Endodermal cell (in vitro differentiated cells): ENCODE measurements at regions not wholly inside any gene's neighbourhood (a gene's known extent, or its start where the extent isn't known, plus 50 kb on each side); places are given as distances from the start of the nearest gene placed in this dataset.

Experiments
- DNase-seq: peaks from one replicate; pipeline ENCODE4 v3.0.0-alpha.2; 2017
- H3K27ac ChIP-seq: 2 replicates; pipeline ENCODE4 v1.5.1; 2013; ENCODE audit warnings: mild to moderate bottlenecking, low read depth, low read length, moderate library complexity
- H3K27me3 ChIP-seq: 2 replicates; pipeline ENCODE4 v1.6.1; 2013; ENCODE audit warnings: mild to moderate bottlenecking, low read length, moderate library complexity; ENCODE audit not compliant: insufficient read depth, control insufficient read depth, poor library complexity, severe bottlenecking
- H3K36me3 ChIP-seq: 2 replicates; pipeline ENCODE4 v1.7.0; 2013; ENCODE audit warnings: mild to moderate bottlenecking, low read length, moderate library complexity; ENCODE audit not compliant: control insufficient read depth, insufficient read depth
- H3K4me1 ChIP-seq: one replicate; pipeline ENCODE4 v1.7.0; 2013; ENCODE audit warnings: low read length; ENCODE audit not compliant: control insufficient read depth, insufficient read depth
- H3K4me3 ChIP-seq: 2 replicates; pipeline ENCODE4 v1.5.1; 2013; ENCODE audit warnings: mild to moderate bottlenecking, low read length, moderate library complexity
- H3K9ac ChIP-seq: 2 replicates; pipeline ENCODE4 v1.6.1; 2013; ENCODE audit warnings: mild to moderate bottlenecking, low read length, moderate library complexity; ENCODE audit not compliant: poor library complexity, severe bottlenecking; ENCODE audit errors: extremely low read depth
- H3K9me3 ChIP-seq: 2 replicates; pipeline ENCODE4 v1.6.1; 2013; ENCODE audit warnings: mild to moderate bottlenecking, low read length, moderate library complexity; ENCODE audit not compliant: control insufficient read depth
- H3K27ac Mint-ChIP-seq: 2 replicates; pipeline ENCODE4 v1.8.0; 2020; ENCODE audit warnings: mixed read lengths
- H3K27me3 Mint-ChIP-seq: 2 replicates; pipeline ENCODE4 v1.8.0; 2021; ENCODE audit warnings: mild to moderate bottlenecking, mixed read lengths; ENCODE audit not compliant: insufficient read depth
- H3K36me3 Mint-ChIP-seq: 2 replicates; pipeline ENCODE4 v1.8.0; 2020; ENCODE audit warnings: low read depth, mixed read lengths
- H3K4me1 Mint-ChIP-seq: 2 replicates; pipeline ENCODE4 v1.8.0; 2020; ENCODE audit warnings: mixed read lengths
- H3K4me3 Mint-ChIP-seq: 2 replicates; pipeline ENCODE4 v1.8.0; 2020; ENCODE audit warnings: mild to moderate bottlenecking, moderate library complexity, mixed read lengths
- H3K9me3 Mint-ChIP-seq: 2 replicates; pipeline ENCODE4 v1.8.0; 2020; ENCODE audit warnings: mild to moderate bottlenecking, mixed read lengths
- WGBS, 2 experiments: methylation state at CpG; one replicate each; pipeline versions ENCODE4 v1.1.5 to v1.1.7; 2013; ENCODE audit warnings: missing lambda C conversion rate in 2 of 2, mixed read lengths in 1 of 2; ENCODE audit not compliant: insufficient coverage in 1 of 2, insufficient read length in 1 of 2; 5-methylcytosine and 5-hydroxymethylcytosine counted together
- TF ChIP-seq, protein P1 (sequence below): fragments of 200-600 bp; sonication (generic); conservative IDR thresholded peaks from 2 replicates; pipeline ENCODE4 v1.5.0; 2021; ENCODE audit warnings: antibody characterized with exemption, mild to moderate bottlenecking

DNA sequence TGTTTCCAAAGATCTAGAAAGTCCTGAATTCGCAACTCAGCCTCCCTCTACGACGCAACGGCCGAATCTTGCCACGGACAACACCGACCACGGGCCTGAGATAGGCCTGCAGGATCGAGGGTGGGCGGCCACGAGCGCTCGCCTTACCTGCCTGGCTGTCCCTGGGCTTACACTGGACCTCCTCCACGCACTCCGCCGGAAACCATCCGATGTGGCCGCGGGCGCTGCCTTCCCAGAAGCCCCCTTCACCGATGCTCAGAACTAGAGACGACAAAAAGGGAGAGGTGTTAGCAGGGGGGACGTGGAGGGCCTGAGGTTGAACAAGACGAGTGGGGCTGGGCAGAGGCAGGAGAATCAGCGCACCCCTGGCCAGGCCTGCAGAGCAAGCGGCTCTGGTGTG is 400.0 kb downstream of the CTTN start:
- Histone ChIP-seq H3K4me1 (no peaks in the 10 kb centered on the region), H3K9ac (no peak overlapping the region), H3K27ac (no peak overlapping the region), H3K27me3 (no peaks in the 10 kb centered on the region), H3K36me3 (no peaks in the 10 kb centered on the region), H3K4me3 (no peak overlapping the region), H3K9me3 (peaks cover 10% of the 10 kb centered on the region)
- H3K27ac Mint-ChIP-seq: no peak overlapping the region
- peaks cover 23% of the 10 kb centered on the region for H3K9me3 Mint-ChIP-seq
- H3K4me3 Mint-ChIP-seq: no peak overlapping the region
- no peak for DNase-seq
- 94 to 95% methylated on average over 18 to 26 of the region's 26 CpGs for WGBS, 2 experiments
- H3K27me3 Mint-ChIP-seq: no peaks in the 10 kb centered on the region
- TF ChIP-seq, protein P1, sequence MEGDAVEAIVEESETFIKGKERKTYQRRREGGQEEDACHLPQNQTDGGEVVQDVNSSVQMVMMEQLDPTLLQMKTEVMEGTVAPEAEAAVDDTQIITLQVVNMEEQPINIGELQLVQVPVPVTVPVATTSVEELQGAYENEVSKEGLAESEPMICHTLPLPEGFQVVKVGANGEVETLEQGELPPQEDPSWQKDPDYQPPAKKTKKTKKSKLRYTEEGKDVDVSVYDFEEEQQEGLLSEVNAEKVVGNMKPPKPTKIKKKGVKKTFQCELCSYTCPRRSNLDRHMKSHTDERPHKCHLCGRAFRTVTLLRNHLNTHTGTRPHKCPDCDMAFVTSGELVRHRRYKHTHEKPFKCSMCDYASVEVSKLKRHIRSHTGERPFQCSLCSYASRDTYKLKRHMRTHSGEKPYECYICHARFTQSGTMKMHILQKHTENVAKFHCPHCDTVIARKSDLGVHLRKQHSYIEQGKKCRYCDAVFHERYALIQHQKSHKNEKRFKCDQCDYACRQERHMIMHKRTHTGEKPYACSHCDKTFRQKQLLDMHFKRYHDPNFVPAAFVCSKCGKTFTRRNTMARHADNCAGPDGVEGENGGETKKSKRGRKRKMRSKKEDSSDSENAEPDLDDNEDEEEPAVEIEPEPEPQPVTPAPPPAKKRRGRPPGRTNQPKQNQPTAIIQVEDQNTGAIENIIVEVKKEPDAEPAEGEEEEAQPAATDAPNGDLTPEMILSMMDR: no peak
- no peaks in the 10 kb centered on the region for H3K4me1 Mint-ChIP-seq
- peaks cover 48% of the 10 kb centered on the region for H3K36me3 Mint-ChIP-seq

DNA sequence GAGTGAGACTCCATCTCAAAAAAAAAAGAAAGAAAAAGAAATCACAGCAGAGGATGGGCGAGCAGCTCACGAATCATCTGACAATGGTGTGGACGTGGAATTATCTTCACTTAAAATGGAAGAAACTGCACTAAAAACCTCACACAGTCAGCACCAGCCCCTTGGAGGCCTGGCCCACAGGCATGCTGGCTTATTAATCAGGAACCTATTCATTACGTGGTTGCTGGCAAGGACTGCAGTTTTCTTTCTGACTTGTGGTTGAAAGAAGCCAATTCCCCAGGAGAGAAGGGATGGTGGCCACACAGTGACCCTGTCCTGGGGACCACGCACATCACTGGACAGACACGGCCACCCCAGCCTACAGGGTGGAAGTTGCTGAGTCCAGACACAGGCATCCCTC is 401.1 kb downstream of the CTTN start:
- no peak overlapping the region for H3K27ac Mint-ChIP-seq
- WGBS, 2 experiments: 88 to 97% methylated on average over 3 to 6 of the region's 6 CpGs

DNA sequence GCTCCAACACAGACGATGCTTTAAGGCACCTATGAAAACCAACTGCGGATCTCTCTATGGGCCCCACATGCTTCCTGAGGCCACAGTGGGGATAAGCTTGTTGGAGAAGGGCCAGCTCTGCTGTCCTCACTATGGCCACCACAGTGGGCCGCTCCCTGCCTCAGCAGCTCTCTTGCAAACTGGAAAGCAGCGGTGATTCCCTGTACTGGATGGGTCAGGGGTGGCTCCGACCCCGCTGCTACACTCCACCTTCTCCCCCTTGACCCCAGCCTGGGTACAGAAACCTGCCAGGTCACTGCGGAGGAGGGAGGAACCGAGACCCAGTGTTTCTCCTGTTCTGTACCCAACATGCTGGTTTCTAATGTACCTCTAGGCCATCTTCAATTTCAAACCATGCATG is 403.9 kb downstream of the CTTN start:
- no peaks in the 10 kb centered on the region for H3K9me3 ChIP-seq
- no peak overlapping the region for H3K27ac Mint-ChIP-seq

More for the DNA sequence above, 401.1 kb downstream of the CTTN start:
- peaks cover 43% of the 10 kb centered on the region for H3K36me3 Mint-ChIP-seq
- Histone ChIP-seq H3K9ac (no peak overlapping the region), H3K36me3 (no peaks in the 10 kb centered on the region), H3K27me3 (no peaks in the 10 kb centered on the region), H3K4me3 (no peak overlapping the region), H3K9me3 (no peaks in the 10 kb centered on the region), H3K27ac (no peak overlapping the region), H3K4me1 (no peaks in the 10 kb centered on the region)
- TF ChIP-seq, protein P1: no peak
- no peak overlapping the region for H3K4me3 Mint-ChIP-seq
- H3K9me3 Mint-ChIP-seq: peaks cover 13% of the 10 kb centered on the region
- no peak for DNase-seq
- no peaks in the 10 kb centered on the region for H3K4me1 Mint-ChIP-seq
- H3K27me3 Mint-ChIP-seq: no peaks in the 10 kb centered on the region

More for the DNA sequence above, 403.9 kb downstream of the CTTN start:
- no peaks in the 10 kb centered on the region for H3K27me3 Mint-ChIP-seq
- Histone ChIP-seq H3K4me1 (no peaks in the 10 kb centered on the region), H3K27me3 (no peaks in the 10 kb centered on the region), H3K36me3 (no peaks in the 10 kb centered on the region), H3K27ac (no peak overlapping the region), H3K4me3 (no peak overlapping the region), H3K9ac (no peak overlapping the region)
- TF ChIP-seq, protein P1: no peak
- 93 to 100% methylated on average over 3 to 8 of the region's 8 CpGs for WGBS, 2 experiments
- no peaks in the 10 kb centered on the region for H3K4me1 Mint-ChIP-seq
- H3K4me3 Mint-ChIP-seq: no peak overlapping the region
- DNase-seq: no peak
- H3K9me3 Mint-ChIP-seq: no peaks in the 10 kb centered on the region
- H3K36me3 Mint-ChIP-seq: peaks cover 28% of the 10 kb centered on the region
